HG02970 (cell line): ENCODE measurements at regions not wholly inside any gene's neighbourhood (a gene's known extent, or its start where the extent isn't known, plus 50 kb on each side); places are given as distances from the start of the nearest gene placed in this dataset.
"Not testable (repeated sequence)": the region's sequence is repeated elsewhere in the genome, so short reads cannot be mapped to it uniquely, and the experiment has no call there.

Experiments
- ATAC-seq: cut with Tn5 transposase; IDR thresholded peaks from one replicate; pipeline ENCODE4 v1.9.1; 2021; ENCODE audit warnings: mild to moderate bottlenecking, moderate library complexity, moderate number of reproducible peaks; ENCODE audit not compliant: unreplicated experiment, low FRiP score

- ATAC-seq: no peak
Observed at GRCh38 chr12:38016602-38017001, 300.0 kb upstream of the ALG10B start.

- ATAC-seq: no peak
Observed at GRCh38 chr12:38025916-38026315, 290.7 kb upstream of the ALG10B start.

- ATAC-seq: no peak
Observed at GRCh38 chr12:38053113-38053512, 263.5 kb upstream of the ALG10B start.

- no peak for ATAC-seq
Observed at GRCh38 chr12:38053655-38054464, 262.7 kb upstream of the ALG10B start.

- ATAC-seq: no peak
Observed at GRCh38 chr12:38056701-38057689, 259.6 kb upstream of the ALG10B start.

GRCh38 chr12:38099686-38100085 is 216.9 kb upstream of the ALG10B start:
- ATAC-seq: no peak

- ATAC-seq: no peak
Observed at GRCh38 chr12:38101753-38102152, 214.8 kb upstream of the ALG10B start.

- no peak for ATAC-seq
Observed at GRCh38 chr12:38102197-38102596, 214.4 kb upstream of the ALG10B start.

GRCh38 chr12:38110026-38110699 is 206.4 kb upstream of the ALG10B start:
- ATAC-seq: no peak

- no peak for ATAC-seq
Observed at GRCh38 chr12:38113991-38114390, 202.6 kb upstream of the ALG10B start.

- no peak for ATAC-seq
Observed at GRCh38 chr12:38116968-38117367, 199.6 kb upstream of the ALG10B start.

- ATAC-seq: no peak
Observed at GRCh38 chr12:38118632-38119031, 197.9 kb upstream of the ALG10B start.

GRCh38 chr12:38120438-38120837 is 196.1 kb upstream of the ALG10B start:
- ATAC-seq: no peak

- not testable (repeated sequence) for ATAC-seq
Observed at GRCh38 chr12:38123028-38123427, 193.5 kb upstream of the ALG10B start.

- ATAC-seq: no peak
Observed at GRCh38 chr12:38123566-38124246, 192.9 kb upstream of the ALG10B start.

- no peak for ATAC-seq
Observed at GRCh38 chr12:38124247-38125012, 192.1 kb upstream of the ALG10B start.

GRCh38 chr12:38132139-38132538 is 184.4 kb upstream of the ALG10B start:
- ATAC-seq: no peak

GRCh38 chr12:38137287-38137686 is 179.3 kb upstream of the ALG10B start:
- no peak for ATAC-seq

- ATAC-seq: no peak
Observed at GRCh38 chr12:38137716-38138115, 178.9 kb upstream of the ALG10B start.
